GM19438 (cell line): ENCODE measurements at regions not wholly inside any gene's neighbourhood (a gene's known extent, or its start where the extent isn't known, plus 50 kb on each side); places are given as distances from the start of the nearest gene placed in this dataset.

Experiments used
- ATAC-seq: cut with Tn5 transposase; IDR thresholded peaks from one replicate; pipeline ENCODE4 v1.9.1; 2021; ENCODE audit warnings: low read depth; ENCODE audit not compliant: unreplicated experiment

DNA sequence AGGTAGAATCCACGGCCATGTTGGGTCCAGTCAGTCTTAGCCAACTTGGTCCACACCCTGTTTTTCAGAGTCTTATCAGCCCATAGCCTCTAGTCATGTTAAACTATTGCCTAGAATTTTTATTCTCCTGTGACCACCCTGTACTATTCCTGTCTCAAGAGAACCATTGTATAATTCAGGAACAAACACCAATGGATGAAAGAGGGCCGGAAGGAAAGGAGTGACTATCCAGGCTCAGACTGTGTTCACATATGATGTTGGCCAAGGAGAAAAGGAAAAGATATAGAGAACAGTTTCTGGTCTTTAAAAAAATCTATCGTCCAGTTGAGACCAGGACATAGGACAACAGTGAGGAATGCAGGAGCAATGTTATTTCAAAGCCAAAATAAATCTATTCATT lies 82.9 kb upstream of the SETBP1 start:
- no peak for ATAC-seq

DNA sequence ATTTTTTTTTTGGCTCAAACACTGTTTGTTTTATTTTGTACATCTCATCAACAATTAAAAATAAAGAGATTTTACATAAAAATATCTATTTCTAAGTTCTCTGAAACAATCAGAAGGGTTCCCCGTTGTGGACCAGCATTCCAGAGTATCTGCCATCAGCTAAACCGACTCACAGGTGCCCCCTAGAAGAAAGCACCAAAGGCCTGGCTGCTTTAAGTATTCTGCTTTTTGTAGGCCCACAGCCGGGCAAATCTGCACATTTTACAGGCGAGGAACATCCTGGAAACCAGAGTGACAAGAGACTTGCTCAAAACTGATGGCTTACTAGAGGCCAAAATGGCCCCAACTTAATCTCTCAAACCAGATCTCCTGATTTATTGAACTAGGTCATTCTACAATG lies 82.2 kb upstream of the SETBP1 start:
- ATAC-seq: no peak

DNA sequence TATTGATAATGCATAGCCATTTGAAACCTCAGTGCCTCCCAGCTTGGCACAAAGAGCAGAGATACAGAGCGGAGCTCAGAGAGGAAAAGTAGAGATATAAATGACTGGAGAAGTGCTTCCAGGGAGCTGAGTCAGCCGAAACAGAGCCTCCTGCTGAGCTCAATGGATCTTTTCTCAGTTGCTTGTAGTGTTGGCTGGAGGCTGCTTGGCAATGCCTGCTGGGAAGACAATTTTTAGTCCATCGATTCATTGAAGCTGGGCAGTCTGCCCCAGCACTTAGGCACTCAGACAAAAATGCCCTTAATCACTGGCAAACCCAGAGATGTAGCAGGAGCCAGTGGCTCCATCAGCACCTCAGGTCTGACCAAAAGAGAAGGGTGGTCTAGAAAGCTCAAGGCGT lies 81.3 kb upstream of the SETBP1 start:
- ATAC-seq: no peak

DNA sequence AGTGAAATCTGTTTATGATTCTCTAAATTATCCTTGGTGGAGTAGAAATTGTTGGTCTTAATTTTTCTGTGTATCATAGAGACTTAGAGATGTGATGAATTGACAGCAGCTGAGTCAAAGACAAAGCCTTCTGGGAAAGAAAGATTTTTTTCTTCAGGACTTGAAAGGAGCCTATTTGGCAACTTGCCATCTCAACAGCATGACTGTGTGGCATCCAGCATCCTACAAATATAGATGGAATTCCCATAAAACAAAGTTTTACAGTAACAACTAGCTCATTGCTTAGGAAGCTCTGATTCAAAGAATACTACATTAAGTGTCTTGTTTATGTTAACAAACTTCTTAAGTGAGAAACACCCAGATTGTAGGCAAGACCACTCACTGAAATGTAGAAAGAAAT lies 79.2 kb upstream of the SETBP1 start:
- no peak for ATAC-seq

DNA sequence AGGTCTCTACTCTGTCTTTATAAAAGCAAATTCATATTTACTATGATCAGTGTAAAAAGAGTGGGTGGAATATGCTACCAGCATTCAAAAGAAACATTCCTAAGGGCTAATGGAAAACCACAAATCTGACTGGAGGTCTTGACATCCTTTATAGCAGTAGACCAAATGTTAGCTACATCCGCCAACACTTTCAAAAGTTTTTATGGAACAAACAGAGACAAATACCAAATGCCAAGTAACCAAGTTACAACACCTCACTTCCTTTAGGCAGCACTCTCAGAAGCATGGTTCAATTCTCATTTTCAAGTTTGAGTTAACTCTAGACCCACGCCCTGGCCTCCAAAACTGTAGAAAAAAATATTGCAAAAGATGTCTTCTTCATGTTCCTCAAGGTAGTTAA lies 78.3 kb upstream of the SETBP1 start:
- ATAC-seq: no peak

DNA sequence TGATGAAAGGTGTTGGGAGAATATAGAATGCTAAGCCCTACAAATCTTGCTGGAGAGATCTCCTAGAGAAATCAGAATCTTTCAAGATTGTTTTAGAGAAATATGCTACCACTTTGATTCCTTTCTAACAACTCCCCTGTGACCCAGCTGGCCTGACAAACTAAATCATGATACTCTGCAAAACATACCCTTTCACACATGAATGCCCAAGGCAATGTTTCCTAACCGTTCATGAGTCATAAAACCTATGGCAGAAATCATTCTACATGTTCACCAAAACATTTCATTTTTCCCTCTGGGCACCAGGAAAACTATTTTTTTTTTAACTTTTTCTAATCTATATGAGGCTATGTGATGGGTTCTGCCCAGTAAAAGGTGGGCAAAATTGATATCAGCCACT lies 77.8 kb upstream of the SETBP1 start:
- ATAC-seq: no peak

DNA sequence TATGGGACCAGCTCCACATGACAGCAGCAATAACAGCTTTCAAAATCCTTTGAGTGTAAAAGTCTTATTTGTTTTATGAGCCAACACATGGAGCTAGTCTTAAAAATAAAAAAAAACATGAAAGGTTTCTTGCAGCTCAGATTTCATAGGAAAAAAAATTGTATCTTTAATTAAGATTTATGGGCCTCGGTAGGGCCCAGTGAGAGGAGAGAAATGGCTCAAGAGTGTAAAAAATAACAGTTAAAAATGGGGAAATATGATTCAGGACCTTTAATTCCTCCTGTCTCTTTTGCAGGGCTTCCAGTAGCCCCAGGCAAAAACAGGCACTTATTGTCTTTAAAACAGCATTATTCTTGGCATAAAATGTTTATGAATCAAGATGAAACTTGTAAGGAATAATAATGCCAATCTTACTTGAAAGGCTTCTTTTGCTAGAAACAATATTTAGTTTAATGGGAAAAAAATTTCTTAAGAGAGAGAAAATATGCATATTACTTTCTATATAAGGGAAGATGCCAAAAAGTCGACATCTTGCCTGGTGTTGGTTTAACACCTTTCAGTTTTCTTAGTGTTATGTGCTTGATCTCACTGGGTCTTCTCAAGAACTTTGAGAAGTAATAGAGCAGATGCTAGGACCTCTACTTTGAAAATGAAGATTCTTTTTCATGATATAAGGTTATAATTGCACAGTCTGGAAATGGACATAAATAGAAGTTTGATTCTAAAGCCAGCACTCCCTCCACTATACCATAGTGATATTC lies 71.3 kb upstream of the SETBP1 start:
- no peak for ATAC-seq

DNA sequence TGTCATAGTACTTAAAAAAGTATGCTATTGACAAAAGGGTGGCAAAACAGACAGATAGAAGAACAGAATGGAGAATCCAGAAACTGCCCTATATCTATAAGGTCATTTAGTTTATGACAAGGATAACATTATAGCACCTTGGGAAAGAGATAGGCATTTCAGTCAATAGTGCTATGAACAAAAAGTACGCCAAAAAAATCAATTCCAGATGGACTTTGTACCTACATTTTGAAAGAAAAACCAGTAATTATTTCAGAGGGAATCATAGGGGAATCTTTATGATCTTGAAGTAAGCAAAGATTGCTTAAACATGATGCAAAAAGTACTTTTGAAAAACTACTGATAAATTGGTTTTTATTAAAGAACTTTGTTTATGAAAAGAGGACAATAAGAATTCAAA lies 59.9 kb upstream of the SETBP1 start:
- no peak for ATAC-seq

DNA sequence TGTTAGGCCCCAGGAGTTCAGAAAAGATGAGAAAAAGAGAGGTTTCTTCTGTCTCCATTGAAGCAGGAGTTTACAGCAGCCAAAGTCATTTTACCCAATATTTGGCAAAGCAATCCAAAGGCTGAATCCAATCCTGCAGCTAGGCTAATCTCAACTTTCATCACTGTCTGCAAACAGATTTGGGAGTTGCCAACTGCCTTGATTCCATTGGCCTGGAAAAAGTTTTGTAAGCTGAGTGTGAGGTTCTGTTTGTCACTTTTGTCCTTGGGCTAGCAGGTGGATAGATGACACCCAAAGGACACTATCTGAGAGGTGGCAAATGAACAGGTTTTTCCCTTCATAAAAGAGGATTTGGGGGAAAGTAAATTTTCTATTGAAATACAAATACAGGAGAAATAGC lies 56.6 kb upstream of the SETBP1 start:
- ATAC-seq: no peak

DNA sequence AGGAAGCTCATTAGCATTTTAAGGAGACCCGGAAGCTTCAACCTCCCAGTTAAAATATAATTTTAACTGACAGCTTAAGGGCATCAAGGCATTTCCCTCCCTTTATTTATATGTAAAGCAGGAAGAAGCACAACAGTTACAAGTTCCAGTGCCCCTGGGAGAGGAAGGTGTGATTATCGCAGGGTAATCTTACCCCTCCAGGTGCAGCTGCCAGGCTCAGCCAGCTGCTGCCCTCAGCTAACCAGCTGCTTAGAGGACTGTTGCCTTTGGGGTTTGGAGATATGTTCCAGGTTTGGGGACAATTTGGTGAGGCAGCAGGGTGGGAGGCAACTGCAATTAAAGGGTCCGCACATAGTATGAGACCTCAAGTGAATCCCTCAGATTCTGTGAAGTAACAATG lies 55.3 kb upstream of the SETBP1 start:
- ATAC-seq: no peak

DNA sequence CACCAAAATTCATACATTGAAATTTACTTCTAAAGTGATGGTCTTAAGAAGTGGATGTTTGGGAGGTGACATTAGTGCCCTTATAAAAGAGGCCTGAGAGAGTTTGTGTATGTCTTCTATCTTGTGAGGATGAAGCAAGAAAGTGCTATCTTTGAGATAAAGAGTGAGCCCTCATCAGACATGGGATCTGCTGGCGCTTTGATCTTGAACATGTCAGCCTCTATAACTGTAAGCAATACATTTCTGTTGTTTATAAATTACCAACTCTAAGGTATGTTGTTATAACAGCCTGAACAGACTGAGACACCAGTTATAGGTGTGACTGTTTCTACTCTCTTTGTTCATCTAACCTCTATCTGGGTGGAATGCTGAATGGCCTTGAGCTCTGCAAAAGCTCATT lies 54.5 kb upstream of the SETBP1 start:
- no peak for ATAC-seq

DNA sequence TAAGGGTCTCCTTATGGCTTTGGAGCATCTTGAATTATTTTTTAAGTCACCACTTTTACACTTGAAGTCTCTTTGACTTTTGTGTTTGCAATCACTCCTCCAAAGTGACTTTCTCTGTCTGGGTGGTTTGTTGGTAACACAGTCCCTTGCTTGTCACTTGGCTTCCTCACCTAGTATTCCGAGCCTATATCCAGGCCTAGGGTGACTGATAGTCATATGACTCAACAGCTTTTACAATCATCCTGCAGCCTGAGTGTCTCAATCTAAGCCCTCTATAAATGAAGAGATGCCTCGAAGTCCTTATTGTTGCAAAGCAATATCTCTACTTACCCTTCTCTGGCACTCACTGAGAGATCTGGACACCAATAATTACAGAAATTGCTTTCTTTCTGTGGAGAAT lies 53.9 kb upstream of the SETBP1 start:
- ATAC-seq: no peak

DNA sequence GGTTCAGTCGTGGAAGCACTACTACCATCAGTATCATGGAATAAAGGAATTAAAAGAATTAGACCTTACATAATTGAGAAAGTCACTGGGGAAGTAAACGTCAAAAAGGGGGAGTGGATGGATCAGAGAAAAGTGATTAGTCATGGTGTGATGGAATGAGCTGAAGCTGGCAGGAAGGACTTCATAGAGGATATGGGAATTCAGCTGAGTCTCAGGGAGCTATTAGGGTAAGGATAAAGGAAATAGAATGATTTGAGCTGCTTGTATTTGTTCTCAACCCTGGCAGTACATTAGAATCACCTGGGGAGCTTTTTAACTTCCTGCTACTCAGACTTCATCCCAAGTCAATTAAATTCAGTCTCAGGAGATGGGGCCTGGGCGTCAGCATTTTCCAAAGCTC lies 53.4 kb upstream of the SETBP1 start:
- no peak for ATAC-seq

DNA sequence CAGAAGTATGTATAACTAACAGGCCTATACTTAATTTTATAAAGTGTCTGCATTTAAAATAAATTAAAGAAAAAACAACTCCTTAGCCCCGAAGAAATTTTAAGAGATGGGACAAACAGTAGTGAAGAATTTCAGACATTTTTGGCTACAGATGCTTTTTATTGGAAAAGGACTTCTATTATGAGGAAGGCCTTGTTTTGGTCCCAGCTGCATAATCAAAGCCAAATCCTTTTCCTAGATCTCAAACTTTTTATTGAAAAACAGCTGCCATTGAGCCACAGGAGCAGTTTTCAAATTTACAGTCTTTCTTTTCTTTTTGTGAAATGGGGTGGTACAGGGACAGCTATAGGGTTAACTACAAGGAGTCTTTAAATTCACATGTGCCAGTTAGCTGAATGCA lies 51.3 kb upstream of the SETBP1 start:
- no peak for ATAC-seq

DNA sequence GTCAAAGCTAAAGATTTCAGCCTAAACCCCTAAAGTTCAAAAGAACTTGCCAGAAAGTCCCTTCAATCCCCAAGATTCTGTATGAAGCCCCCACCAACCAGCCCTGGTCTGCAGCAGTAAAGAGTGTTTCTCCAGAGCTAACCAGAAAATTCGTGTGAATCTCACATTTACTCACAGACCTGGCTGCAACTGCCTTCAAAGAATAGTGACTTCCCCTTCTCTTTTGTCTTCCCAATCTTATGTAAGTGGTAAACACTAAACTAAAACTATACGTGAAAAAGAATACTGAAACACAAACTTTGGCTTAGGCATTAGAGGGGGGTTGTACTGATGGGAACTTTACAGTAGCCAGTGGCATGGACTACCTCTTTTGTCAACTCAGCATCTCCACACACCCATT lies 50.6 kb upstream of the SETBP1 start:
- ATAC-seq: no peak
